HL-60 (cell line): ENCODE measurements at regions not wholly inside any gene's neighbourhood (a gene's known extent, or its start where the extent isn't known, plus 50 kb on each side); places are given as distances from the start of the nearest gene placed in this dataset.

Experiments
- DNase-seq, 2 experiments: peaks; one replicate each; pipeline ENCODE4 v3.0.0-alpha.2; 2010 to 2020; ENCODE audit warnings: low read depth in 1 of 2, low spot score in 1 of 2
- H3K27ac ChIP-seq: fragments of 250-450 bp; sonication (Bioruptor Pico); replicated peaks from 2 replicates; pipeline ENCODE4 v1.5.1; 2020; ENCODE audit warnings: mild to moderate bottlenecking, moderate library complexity
- H3K27me3 ChIP-seq: fragments of 250-450 bp; sonication (Bioruptor Pico); 2 replicates; pipeline ENCODE4 v1.5.1; 2021; ENCODE audit warnings: mild to moderate bottlenecking, moderate library complexity; ENCODE audit not compliant: insufficient read depth, poor library complexity, severe bottlenecking
- H3K4me3 ChIP-seq: replicated peaks from 2 replicates; pipeline ENCODE4 v1.5.1; 2011; ENCODE audit warnings: mild to moderate bottlenecking, control low read depth, low read length; ENCODE audit not compliant: insufficient read depth
- GABPA ChIP-seq: IDR thresholded peaks from 2 replicates; pipeline ENCODE4 v1.6.1; 2012; ENCODE audit warnings: low read depth
- POLR2AphosphoS5 ChIP-seq: IDR thresholded peaks from 2 replicates; pipeline ENCODE4 v1.6.1; 2012; ENCODE audit warnings: low read depth
- SPI1 ChIP-seq: IDR thresholded peaks from 2 replicates; pipeline ENCODE4 v1.6.1; 2012; ENCODE audit warnings: low read depth, mild to moderate bottlenecking, borderline replicate concordance
- TF ChIP-seq, protein P1 (sequence below): IDR thresholded peaks from 2 replicates; pipeline ENCODE4 v1.6.1; 2012; ENCODE audit warnings: low read depth; ENCODE audit not compliant: insufficient replicate concordance
- TF ChIP-seq, protein P2 (sequence below): IDR thresholded peaks from one replicate; pipeline ENCODE4 v1.5.1; 2011; ENCODE audit warnings: low read length, control low read depth, inconsistent platforms; ENCODE audit not compliant: insufficient read depth

DNA sequence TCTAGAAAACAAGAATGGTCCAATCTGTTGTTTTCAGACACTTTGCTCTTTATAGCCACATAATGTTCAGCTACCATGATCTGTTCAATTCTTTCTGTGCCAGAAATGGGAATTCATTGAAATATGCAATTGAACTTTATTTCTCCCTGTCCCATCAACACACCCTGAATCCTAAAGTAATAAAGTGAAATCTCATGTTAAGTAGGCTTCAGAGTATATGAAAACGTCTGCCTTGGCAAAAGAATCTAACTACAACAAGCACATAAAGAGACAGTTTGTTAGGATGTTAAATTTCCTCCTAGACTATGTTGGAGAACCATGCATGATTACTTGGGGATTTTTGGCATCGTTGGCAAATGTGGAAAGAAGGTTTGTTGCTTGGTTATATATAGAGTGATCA lies 722.7 kb downstream of the XPNPEP1 start:
- TF ChIP-seq GABPA (no peak), SPI1 (no peak)
- TF ChIP-seq, protein P1, sequence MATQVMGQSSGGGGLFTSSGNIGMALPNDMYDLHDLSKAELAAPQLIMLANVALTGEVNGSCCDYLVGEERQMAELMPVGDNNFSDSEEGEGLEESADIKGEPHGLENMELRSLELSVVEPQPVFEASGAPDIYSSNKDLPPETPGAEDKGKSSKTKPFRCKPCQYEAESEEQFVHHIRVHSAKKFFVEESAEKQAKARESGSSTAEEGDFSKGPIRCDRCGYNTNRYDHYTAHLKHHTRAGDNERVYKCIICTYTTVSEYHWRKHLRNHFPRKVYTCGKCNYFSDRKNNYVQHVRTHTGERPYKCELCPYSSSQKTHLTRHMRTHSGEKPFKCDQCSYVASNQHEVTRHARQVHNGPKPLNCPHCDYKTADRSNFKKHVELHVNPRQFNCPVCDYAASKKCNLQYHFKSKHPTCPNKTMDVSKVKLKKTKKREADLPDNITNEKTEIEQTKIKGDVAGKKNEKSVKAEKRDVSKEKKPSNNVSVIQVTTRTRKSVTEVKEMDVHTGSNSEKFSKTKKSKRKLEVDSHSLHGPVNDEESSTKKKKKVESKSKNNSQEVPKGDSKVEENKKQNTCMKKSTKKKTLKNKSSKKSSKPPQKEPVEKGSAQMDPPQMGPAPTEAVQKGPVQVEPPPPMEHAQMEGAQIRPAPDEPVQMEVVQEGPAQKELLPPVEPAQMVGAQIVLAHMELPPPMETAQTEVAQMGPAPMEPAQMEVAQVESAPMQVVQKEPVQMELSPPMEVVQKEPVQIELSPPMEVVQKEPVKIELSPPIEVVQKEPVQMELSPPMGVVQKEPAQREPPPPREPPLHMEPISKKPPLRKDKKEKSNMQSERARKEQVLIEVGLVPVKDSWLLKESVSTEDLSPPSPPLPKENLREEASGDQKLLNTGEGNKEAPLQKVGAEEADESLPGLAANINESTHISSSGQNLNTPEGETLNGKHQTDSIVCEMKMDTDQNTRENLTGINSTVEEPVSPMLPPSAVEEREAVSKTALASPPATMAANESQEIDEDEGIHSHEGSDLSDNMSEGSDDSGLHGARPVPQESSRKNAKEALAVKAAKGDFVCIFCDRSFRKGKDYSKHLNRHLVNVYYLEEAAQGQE, result no peak

DNA sequence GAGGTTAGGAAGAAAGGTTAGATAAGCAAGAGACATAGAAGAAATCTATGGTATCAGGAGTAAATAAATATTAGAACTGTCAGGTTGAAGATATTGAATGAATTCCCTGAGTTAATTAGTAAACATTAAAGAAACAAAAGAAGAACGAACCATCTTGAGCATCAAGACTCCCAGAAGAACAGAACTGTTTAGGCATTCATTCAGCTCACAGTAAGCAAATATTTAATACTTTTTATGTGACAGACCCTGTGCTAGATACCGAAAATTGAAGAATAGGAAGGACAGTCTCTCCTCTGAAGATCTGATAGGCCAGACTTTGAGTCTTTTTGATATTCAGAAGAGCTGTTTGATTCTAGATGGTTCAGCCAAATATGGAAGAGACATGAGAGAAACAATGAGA lies 731.5 kb downstream of the XPNPEP1 start:
- H3K27me3 ChIP-seq, result no peaks in the 10 kb centered on the region
- H3K27ac ChIP-seq, result no peak overlapping the region
- TF ChIP-seq, protein P2, sequence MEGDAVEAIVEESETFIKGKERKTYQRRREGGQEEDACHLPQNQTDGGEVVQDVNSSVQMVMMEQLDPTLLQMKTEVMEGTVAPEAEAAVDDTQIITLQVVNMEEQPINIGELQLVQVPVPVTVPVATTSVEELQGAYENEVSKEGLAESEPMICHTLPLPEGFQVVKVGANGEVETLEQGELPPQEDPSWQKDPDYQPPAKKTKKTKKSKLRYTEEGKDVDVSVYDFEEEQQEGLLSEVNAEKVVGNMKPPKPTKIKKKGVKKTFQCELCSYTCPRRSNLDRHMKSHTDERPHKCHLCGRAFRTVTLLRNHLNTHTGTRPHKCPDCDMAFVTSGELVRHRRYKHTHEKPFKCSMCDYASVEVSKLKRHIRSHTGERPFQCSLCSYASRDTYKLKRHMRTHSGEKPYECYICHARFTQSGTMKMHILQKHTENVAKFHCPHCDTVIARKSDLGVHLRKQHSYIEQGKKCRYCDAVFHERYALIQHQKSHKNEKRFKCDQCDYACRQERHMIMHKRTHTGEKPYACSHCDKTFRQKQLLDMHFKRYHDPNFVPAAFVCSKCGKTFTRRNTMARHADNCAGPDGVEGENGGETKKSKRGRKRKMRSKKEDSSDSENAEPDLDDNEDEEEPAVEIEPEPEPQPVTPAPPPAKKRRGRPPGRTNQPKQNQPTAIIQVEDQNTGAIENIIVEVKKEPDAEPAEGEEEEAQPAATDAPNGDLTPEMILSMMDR, result no peak
- TF ChIP-seq POLR2AphosphoS5 (no peak), SPI1 (no peak), GABPA (no peak)
- TF ChIP-seq, protein P1, result no peak
- DNase-seq, result no peak
- H3K4me3 ChIP-seq, result no peak overlapping the region

More for the DNA sequence above, 722.7 kb downstream of the XPNPEP1 start:
- no peak for DNase-seq
- no peak overlapping the region for H3K4me3 ChIP-seq
- no peak overlapping the region for H3K27ac ChIP-seq
- no peaks in the 10 kb centered on the region for H3K27me3 ChIP-seq

DNA sequence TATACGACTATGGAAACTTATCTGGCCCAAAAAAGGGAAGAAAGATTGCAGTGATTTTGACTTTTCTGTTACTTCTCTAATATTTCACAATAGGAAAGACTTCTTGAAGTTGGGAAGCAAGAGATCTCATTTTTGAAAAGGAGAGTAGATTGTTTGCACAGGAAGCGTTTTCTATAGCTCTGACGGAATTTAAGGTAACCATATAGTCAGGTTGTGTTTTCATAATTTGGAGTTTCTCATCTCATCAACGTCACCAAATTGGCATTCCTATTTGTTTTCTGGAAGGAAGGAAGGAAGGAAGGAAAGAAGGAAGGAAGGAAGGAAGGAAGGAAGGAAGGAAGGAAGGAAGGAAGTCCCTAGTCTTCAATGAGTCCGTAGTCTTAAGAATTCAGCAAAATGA lies 732.0 kb downstream of the XPNPEP1 start:
- H3K27ac ChIP-seq, result no peak overlapping the region

More for the DNA sequence above, 732.0 kb downstream of the XPNPEP1 start:
- Histone ChIP-seq H3K4me3 (no peak overlapping the region), H3K27me3 (no peaks in the 10 kb centered on the region)
- DNase-seq, result no peak
- TF ChIP-seq POLR2AphosphoS5, result no peak
- TF ChIP-seq, protein P1, result no peak
- no peak for TF ChIP-seq SPI1
- no peak for TF ChIP-seq GABPA
- TF ChIP-seq, protein P2, result no peak
